RWPE1 (cell line): ENCODE measurements at regions not wholly inside any gene's neighbourhood (a gene's known extent, or its start where the extent isn't known, plus 50 kb on each side); places are given as distances from the start of the nearest gene placed in this dataset.

ENCODE experiments used
- CTCF ChIA-PET: fragments of 350-600 bp; sonication (Branson Sonifier 250); formaldehyde crosslinking; extraction: SDS; loops from one replicate; lab custom pipeline; 2021; lab: Yijun Ruan, JAX
- POLR2A ChIA-PET: fragments of 400-600 bp; formaldehyde crosslinking; extraction: SDS; loops from one replicate; lab custom pipeline; 2020; ENCODE audit warnings: antibody characterized with exemption; ENCODE audit not compliant: low non-redundant PET; lab: Yijun Ruan, JAX
- DNase-seq: peaks from one replicate; pipeline ENCODE4 v3.0.0; 2012; ENCODE audit warnings: low spot score
- H3K27ac ChIP-seq: fragments of 450-650 bp; 2 replicates; pipeline ENCODE4 v1.5.1; 2017
- CTCF ChIP-seq: fragments of 450-650 bp; conservative IDR thresholded peaks from 2 replicates; pipeline ENCODE4 v1.5.1; 2017; ENCODE audit warnings: low read depth, mild to moderate bottlenecking

GRCh38 chr17:79545251-79546005 is 65.4 kb downstream of the RBFOX3 start:
- ChIA-PET CTCF (no interaction called here), POLR2A (no interaction called here)
- H3K27ac ChIP-seq = no peak overlapping the region
- TF ChIP-seq CTCF = no peak
- DNase-seq = no peak

- POLR2A ChIA-PET = no interaction called here
- DNase-seq = no peak
- CTCF ChIA-PET = no interaction called here
- TF ChIP-seq CTCF = no peak
- H3K27ac ChIP-seq = no peak overlapping the region
Measured at GRCh38 chr17:79544142-79544914, 66.5 kb downstream of the RBFOX3 start.

- POLR2A ChIA-PET = no interaction called here
Measured at GRCh38 chr17:79543531-79543930, 67.3 kb downstream of the RBFOX3 start.

GRCh38 chr17:79542718-79543117 is 68.1 kb downstream of the RBFOX3 start:
- H3K27ac ChIP-seq = no peak overlapping the region
- ChIA-PET POLR2A (no interaction called here), CTCF (no interaction called here)
- TF ChIP-seq CTCF = no peak
- no peak for DNase-seq

More at GRCh38 chr17:79543531-79543930, 67.3 kb downstream of the RBFOX3 start:
- no peak overlapping the region for H3K27ac ChIP-seq
- no peak for TF ChIP-seq CTCF
- CTCF ChIA-PET = no interaction called here
- no peak for DNase-seq

- no peak for DNase-seq
- no peak for TF ChIP-seq CTCF
- POLR2A ChIA-PET = no interaction called here
- H3K27ac ChIP-seq = no peak overlapping the region
- CTCF ChIA-PET = no interaction called here
Measured at GRCh38 chr17:79541056-79541850, 69.6 kb downstream of the RBFOX3 start.

DNA sequence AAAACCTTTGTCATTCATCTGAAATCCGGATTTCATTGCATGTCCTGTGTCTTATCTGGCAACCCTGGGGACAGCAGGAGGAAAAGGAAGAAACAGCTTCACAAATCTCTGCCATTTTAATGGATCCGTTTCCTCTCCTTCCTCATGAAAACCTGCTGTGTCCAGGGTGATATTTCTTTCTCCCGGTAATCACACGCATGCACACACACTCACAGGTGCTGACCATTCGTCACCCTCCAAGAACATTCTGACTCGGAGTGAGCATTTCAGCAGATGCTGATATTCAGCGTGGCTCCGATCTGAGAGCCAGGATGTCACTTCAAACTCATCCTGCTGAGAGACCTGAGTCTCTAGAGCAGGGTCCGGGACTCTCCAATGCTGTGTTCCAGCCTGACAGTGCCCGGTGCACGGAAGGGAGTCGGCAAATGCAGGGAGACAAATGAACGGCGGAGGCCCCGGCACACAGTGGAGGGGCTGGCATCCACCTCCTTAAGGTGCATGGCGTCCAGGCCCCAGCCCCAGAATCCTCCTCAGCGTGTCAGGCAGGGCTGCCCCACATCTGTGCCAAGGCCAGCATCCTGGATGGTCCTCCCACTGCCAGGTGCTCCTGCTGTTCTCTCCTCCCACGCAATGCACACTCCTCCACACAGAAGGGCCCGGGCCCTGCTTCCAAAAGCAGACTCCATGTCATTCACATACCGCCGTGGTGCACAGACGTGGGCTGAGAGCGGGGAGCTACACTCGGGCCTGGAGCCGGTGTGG is 70.7 kb downstream of the RBFOX3 start:
- no peak for TF ChIP-seq CTCF
- no peak for DNase-seq
- ChIA-PET POLR2A (no interaction called here), CTCF (no interaction called here)
- no peak overlapping the region for H3K27ac ChIP-seq
